ENCODE measurements at regions not wholly inside any gene's neighbourhood (a gene's known extent, or its start where the extent isn't known, plus 50 kb on each side); places are given as distances from the start of the nearest gene placed in this dataset.

DNA sequence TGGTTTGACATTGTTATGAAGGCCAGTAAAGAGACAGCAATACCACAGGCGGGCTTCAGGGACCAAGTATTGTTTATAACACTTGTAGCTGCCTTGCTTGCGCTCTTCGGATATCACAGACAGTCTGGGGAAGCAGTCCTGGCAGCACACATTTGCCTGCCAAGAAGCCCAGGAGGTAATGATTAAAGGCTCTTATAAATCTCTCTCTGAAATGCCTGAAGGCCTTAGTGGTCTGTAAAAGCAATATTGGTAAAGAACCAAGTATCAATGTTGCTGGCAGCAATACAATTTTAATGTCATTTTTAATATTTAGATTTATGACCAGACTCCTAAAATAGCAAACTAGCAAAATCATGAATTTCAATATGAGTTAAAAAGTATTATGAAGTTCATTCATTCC is 1312.4 kb downstream of the PCDH9 start:
- TF ChIP-seq CTCF (IDR thresholded peaks at IDR 0.05) (no peak), EP300 (IDR thresholded peaks at IDR 0.05) (no peak), POLR2A (IDR thresholded peaks at IDR 0.05; ENCODE audit: low read depth) (no peak), POLR2AphosphoS5 (IDR thresholded peaks at IDR 0.05) (no peak)

Measured in esophagus muscularis mucosa (tissue), 4 donors.